ENCODE measurements at regions not wholly inside any gene's neighbourhood (a gene's known extent, or its start where the extent isn't known, plus 50 kb on each side); places are given as distances from the start of the nearest gene placed in this dataset.

- Histone ChIP-seq H3K4me2 (ENCODE audit: low read length) (no peak overlapping the region), H3F3A (ENCODE audit: low read length, unreplicated experiment) (no peaks in the 10 kb centered on the region), H3K27ac (ENCODE audit: low read length) (no peak overlapping the region), H3K4me3 (ENCODE audit: low read length) (no peak overlapping the region), H3K9me3 (ENCODE audit: low read length) (no peaks in the 10 kb centered on the region), H3K27me3 (ENCODE audit: low read length) (no peaks in the 10 kb centered on the region), H3K79me2 (ENCODE audit: low read length) (no peaks in the 10 kb centered on the region), H4K20me1 (ENCODE audit: low read length) (no peaks in the 10 kb centered on the region), H2AFZ (ENCODE audit: low read length) (no peak overlapping the region), H3K9ac (ENCODE audit: low read length) (no peak overlapping the region), H3K9me2 (replicated peaks; ENCODE audit: low read length) (0 out of 2 replicates have a peak, but pooled peaks cover 4% of the 10 kb centered on the region), H3K4me1 (ENCODE audit: insufficient read depth, low read length) (peaks cover 8% of the 10 kb centered on the region; the same call in 1 of the 2 replicates), H3K36me3 (ENCODE audit: low read depth, low read length) (no peaks in the 10 kb centered on the region)
- no TSS peak for BruUV-seq (replicated peaks)
- TF ChIP-seq EZH2 (IDR thresholded peaks at IDR 0.05; ENCODE audit: low read length, unreplicated experiment), result no peak
- TF ChIP-seq, protein P1, sequence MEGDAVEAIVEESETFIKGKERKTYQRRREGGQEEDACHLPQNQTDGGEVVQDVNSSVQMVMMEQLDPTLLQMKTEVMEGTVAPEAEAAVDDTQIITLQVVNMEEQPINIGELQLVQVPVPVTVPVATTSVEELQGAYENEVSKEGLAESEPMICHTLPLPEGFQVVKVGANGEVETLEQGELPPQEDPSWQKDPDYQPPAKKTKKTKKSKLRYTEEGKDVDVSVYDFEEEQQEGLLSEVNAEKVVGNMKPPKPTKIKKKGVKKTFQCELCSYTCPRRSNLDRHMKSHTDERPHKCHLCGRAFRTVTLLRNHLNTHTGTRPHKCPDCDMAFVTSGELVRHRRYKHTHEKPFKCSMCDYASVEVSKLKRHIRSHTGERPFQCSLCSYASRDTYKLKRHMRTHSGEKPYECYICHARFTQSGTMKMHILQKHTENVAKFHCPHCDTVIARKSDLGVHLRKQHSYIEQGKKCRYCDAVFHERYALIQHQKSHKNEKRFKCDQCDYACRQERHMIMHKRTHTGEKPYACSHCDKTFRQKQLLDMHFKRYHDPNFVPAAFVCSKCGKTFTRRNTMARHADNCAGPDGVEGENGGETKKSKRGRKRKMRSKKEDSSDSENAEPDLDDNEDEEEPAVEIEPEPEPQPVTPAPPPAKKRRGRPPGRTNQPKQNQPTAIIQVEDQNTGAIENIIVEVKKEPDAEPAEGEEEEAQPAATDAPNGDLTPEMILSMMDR (conservative IDR thresholded peaks at IDR 0.05; ENCODE audit: low read depth, low read length), result no peak
- TF ChIP-seq EZH2phosphoT487 (IDR thresholded peaks at IDR 0.05; ENCODE audit: borderline replicate concordance, low read length), result no peak
- CTCF ChIA-PET, result no interaction called here
- DNase-seq (no peak), ATAC-seq (no peak)
- POLR2A ChIA-PET (ENCODE audit: unreplicated experiment), result no interaction called here
- intact Hi-C loops (cut with micrococcal nuclease), result no loop called here
Measured at GRCh38 chr1:212178851-212179250, 106.4 kb upstream of the PPP2R5A start.

- Histone ChIP-seq H3K9me3 (ENCODE audit: low read length) (no peaks in the 10 kb centered on the region), H3K4me1 (ENCODE audit: insufficient read depth, low read length) (peaks cover 8% of the 10 kb centered on the region; the same call in 1 of the 2 replicates), H3K9me2 (replicated peaks; ENCODE audit: low read length) (0 out of 2 replicates have a peak, but pooled peaks cover 4% of the 10 kb centered on the region), H4K20me1 (ENCODE audit: low read length) (no peaks in the 10 kb centered on the region), H3K79me2 (ENCODE audit: low read length) (no peaks in the 10 kb centered on the region), H2AFZ (ENCODE audit: low read length) (no peak overlapping the region), H3F3A (ENCODE audit: low read length, unreplicated experiment) (no peaks in the 10 kb centered on the region), H3K9ac (ENCODE audit: low read length) (no peak overlapping the region), H3K4me3 (ENCODE audit: low read length) (no peak overlapping the region), H3K27me3 (ENCODE audit: low read length) (no peaks in the 10 kb centered on the region), H3K36me3 (ENCODE audit: low read depth, low read length) (no peaks in the 10 kb centered on the region), H3K27ac (ENCODE audit: low read length) (no peak overlapping the region), H3K4me2 (ENCODE audit: low read length) (no peak overlapping the region)
- CTCF ChIA-PET, result no interaction called here
- no TSS peak for BruUV-seq (replicated peaks)
- POLR2A ChIA-PET (ENCODE audit: unreplicated experiment), result no interaction called here
- ATAC-seq (peak; percentile 95), DNase-seq (peak; percentile 85)
- TF ChIP-seq EZH2phosphoT487 (IDR thresholded peaks at IDR 0.05; ENCODE audit: borderline replicate concordance, low read length) (no peak), EZH2 (IDR thresholded peaks at IDR 0.05; ENCODE audit: low read length, unreplicated experiment) (no peak)
- TF ChIP-seq, protein P1 (conservative IDR thresholded peaks at IDR 0.05; ENCODE audit: low read depth, low read length), result no peak
- intact Hi-C loops (cut with micrococcal nuclease), result no loop called here
Measured at GRCh38 chr1:212179394-212180076, 105.7 kb upstream of the PPP2R5A start.
